HepG2 (cell line): ENCODE measurements at regions not wholly inside any gene's neighbourhood (a gene's known extent, or its start where the extent isn't known, plus 50 kb on each side); places are given as distances from the start of the nearest gene placed in this dataset.

Experiments
- HOXD1 ChIP-seq: sonication (generic); formaldehyde crosslinking; IDR thresholded peaks from 2 replicates; pipeline ENCODE4 v1.5.0; 2020; ENCODE audit warnings: missing genetic modification reagents
- POLR2A ChIP-seq, 2 experiments: IDR thresholded peaks; 2 replicates each; pipeline ENCODE4 v1.6.1; 2011; ENCODE audit warnings: low read depth in 2 of 2, low read length in 2 of 2, mild to moderate bottlenecking in 1 of 2, moderate library complexity in 1 of 2; ENCODE audit not compliant: insufficient read depth in 1 of 2
- SAFB2 ChIP-seq: sonication (generic); formaldehyde crosslinking; IDR thresholded peaks from 2 replicates; pipeline ENCODE4 v1.5.1; 2020; ENCODE audit warnings: missing genetic modification reagents, low read depth, mild to moderate bottlenecking, borderline replicate concordance

DNA sequence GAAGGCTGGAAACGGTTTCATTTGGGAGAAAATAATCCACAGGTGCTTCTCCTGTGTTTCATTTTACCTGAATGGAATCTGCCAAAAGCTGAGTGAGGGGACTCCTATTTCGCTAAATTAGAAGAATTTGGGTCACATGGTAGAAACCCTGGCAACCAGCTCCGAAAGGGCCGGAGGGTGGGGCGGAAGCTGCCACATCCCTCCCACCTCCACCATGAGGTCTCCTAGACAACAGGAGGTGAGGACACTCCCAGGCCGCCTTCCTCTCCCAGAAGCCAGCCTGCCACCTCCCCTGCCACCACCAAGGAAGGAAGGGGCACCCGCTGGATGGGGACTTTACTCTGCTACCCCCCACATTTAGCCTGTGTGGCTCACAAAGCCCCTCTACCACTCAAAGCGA lies 199.9 kb upstream of the ZC3H12A start:
- no peak for TF ChIP-seq HOXD1 (CRISPR knock-in tag)
- TF ChIP-seq POLR2A (IDR thresholded peaks at IDR 0.05; ENCODE audit: insufficient read depth in 1 of 2, low read depth in 2 of 2, low read length in 2 of 2) = no peak
- no peak for TF ChIP-seq SAFB2 (CRISPR knock-in tag)
